Esophagus squamous epithelium (tissue), 5 donors: ENCODE measurements at regions not wholly inside any gene's neighbourhood (a gene's known extent, or its start where the extent isn't known, plus 50 kb on each side); places are given as distances from the start of the nearest gene placed in this dataset.

Source experiments
- DNase-seq: peaks from one replicate; lab custom pipeline; 2025; lab: John Stamatoyannopoulos, UW
- H3K27ac ChIP-seq, 4 donors: fragments of 200-600 bp; sonication (generic); one replicate each; pipeline ENCODE4 v1.5.1; 2016 to 2019; ENCODE audit warnings: mild to moderate bottlenecking in 1 of 4
- H3K27me3 ChIP-seq, 4 donors: fragments of 200-600 bp; sonication (generic); 1 replicate in 3 of 4; 2 replicates in 1 of 4; pipeline versions ENCODE4 v1.5.1 to v1.6.0; 2017 to 2021; ENCODE audit warnings: antibody characterized with exemption in 1 of 4
- H3K36me3 ChIP-seq, 3 donors: fragments of 200-600 bp; sonication (generic); one replicate each; pipeline ENCODE4 v1.5.1; 2016 to 2019
- H3K4me1 ChIP-seq, 3 donors: fragments of 200-600 bp; sonication (generic); one replicate each; pipeline ENCODE4 v1.5.1; 2017 to 2019
- H3K4me3 ChIP-seq, 4 donors: fragments of 200-600 bp; sonication (generic); 1 replicate in 3 of 4; 2 replicates in 1 of 4; pipeline ENCODE4 v1.5.1; 2016 to 2019; ENCODE audit warnings: mild to moderate bottlenecking in 2 of 4, moderate library complexity in 1 of 4
- H3K9me3 ChIP-seq, 3 donors: fragments of 200-600 bp; sonication (generic); one replicate each; pipeline ENCODE4 v1.5.1; 2016 to 2019
- CTCF ChIP-seq, 6 experiments: fragments of 450-650 bp in 4 of 6; fragments of 200-600 bp in 2 of 6; sonication (generic) in 2 of 6; IDR thresholded peaks; one replicate each; pipeline ENCODE4 v1.5.1; 2016 to 2019; ENCODE audit warnings: antibody characterized with exemption in 6 of 6, mild to moderate bottlenecking in 4 of 6, moderate library complexity in 4 of 6
- POLR2A ChIP-seq, 4 donors: fragments of 450-650 bp; IDR thresholded peaks; one replicate each; pipeline ENCODE4 v1.6.1; 2017; ENCODE audit warnings: antibody characterized with exemption in 4 of 4, mild to moderate bottlenecking in 4 of 4, moderate library complexity in 3 of 4
- WGBS, 2 donors: methylation state at CpG; one replicate each; pipeline ENCODE4 v1.1.5; 2018; 5-methylcytosine and 5-hydroxymethylcytosine counted together
- intact Hi-C: fragments of 100-400 bp; cut with DNase I; formaldehyde crosslinking; loops from one replicate; pipeline ENCODE4 v1.15.0; 2022
- donor health status: DM: yes; HTN: yes; CAD: no.

DNA sequence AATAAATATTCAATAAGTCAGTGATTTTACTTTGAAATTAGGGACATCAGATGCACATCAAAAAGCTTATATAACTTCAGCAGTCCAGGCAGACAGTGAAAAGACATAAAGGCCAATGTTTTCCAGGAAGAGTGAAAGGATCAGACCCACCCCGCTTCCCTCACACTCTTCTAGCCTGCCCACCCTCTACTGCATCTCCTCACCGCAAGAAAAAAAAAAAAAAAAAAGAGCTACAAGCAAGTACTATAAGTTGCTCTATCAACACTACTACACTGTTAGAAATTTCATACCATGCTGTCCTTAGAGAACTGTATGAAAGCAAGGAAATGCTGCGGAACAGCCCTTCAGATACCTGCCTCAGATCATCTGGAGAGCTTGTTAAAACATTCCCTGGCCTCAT is 240.8 kb downstream of the ZEB2 start:
- H3K4me1 ChIP-seq: no peaks in the 10 kb centered on the region
- no peak overlapping the region for H3K4me3 ChIP-seq
- WGBS, 2 donors: 84 to 88% methylated on average over 3 of the region's 3 CpGs
- no peaks in the 10 kb centered on the region for H3K9me3 ChIP-seq
- H3K36me3 ChIP-seq: no peaks in the 10 kb centered on the region
- TF ChIP-seq CTCF (IDR thresholded peaks at IDR 0.05) (no peak), POLR2A (IDR thresholded peaks at IDR 0.05) (no peak)
- no peak for DNase-seq
- intact Hi-C loops: no loop called here
- H3K27ac ChIP-seq: no peak overlapping the region
- H3K27me3 ChIP-seq: no peaks in the 10 kb centered on the region

DNA sequence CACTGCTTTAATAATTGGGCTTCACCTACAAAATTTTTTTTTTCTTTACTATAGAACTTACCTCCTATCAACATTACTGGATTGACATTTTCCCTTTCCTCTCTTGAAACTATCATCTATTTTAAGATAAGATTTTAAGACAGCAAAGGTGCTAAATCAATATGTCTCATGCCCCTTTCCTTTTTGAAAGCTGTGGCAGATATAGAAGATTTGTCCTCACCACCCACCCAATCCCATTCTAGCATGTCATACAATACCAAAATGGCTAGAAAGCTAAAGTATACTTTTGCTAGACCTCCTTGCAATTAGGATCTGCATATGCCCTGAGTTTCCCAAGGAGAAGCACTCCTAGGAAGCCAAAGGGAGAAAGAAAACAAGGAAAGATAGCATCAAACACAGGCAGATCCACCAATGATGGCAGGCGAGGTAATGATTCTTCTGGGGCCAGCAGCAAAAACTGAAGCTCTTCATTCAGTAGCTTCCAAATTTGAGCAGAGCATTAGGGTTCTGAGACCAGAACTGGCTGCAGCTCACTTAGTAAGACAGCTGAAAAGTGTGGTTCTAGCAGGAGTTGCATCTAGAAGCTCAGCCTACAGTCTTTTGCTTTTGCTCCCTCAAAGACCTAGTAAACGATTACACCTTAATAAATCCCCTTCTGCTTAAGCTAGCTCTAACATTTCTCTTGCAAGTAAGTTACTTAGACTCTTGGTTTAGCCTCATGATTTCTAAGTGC is 242.1 kb downstream of the ZEB2 start:
- no peak overlapping the region for H3K4me3 ChIP-seq
- WGBS, 2 donors: 86 to 89% methylated on average over 2 of the region's 2 CpGs
- no peaks in the 10 kb centered on the region for H3K4me1 ChIP-seq
- no peaks in the 10 kb centered on the region for H3K27me3 ChIP-seq
- DNase-seq: no peak
- H3K27ac ChIP-seq: no peak overlapping the region
- TF ChIP-seq CTCF (IDR thresholded peaks at IDR 0.05) (no peak), POLR2A (IDR thresholded peaks at IDR 0.05) (no peak)
- no peaks in the 10 kb centered on the region for H3K36me3 ChIP-seq
- no peaks in the 10 kb centered on the region for H3K9me3 ChIP-seq
- intact Hi-C loops: no loop called here

GRCh38 chr2:144275340-144275739 is 244.6 kb downstream of the ZEB2 start:
- no peak for TF ChIP-seq POLR2A (IDR thresholded peaks at IDR 0.05)
- TF ChIP-seq CTCF (IDR thresholded peaks at IDR 0.05): no peak
- no peaks in the 10 kb centered on the region for H3K4me1 ChIP-seq
- DNase-seq: no peak
- no peaks in the 10 kb centered on the region for H3K27me3 ChIP-seq
- no peak overlapping the region for H3K27ac ChIP-seq
- H3K4me3 ChIP-seq: no peak overlapping the region
- no peaks in the 10 kb centered on the region for H3K36me3 ChIP-seq
- H3K9me3 ChIP-seq: no peaks in the 10 kb centered on the region
- intact Hi-C loops: no loop called here

DNA sequence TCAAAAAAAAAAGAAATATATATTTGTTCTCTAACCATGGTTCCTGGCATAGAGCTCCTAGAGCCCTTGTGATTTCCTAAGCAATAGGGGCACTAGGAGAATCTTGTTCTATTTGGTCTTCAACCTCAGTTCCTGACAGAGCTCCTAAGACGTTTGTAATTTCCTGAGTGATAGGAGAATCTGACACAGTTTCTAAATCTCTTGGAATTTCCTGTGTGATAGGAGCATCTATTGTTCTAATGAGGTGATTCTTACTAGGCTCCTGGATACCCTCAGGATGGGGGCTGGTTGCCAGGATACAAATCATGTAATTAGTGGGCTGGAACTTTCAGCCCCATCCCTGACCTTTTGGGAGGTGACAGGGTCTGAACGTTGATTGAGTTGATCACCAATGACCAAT is 245.8 kb downstream of the ZEB2 start:
- Histone ChIP-seq H3K4me3 (no peak overlapping the region), H3K9me3 (no peaks in the 10 kb centered on the region), H3K36me3 (no peaks in the 10 kb centered on the region), H3K27ac (no peak overlapping the region), H3K27me3 (no peaks in the 10 kb centered on the region), H3K4me1 (no peaks in the 10 kb centered on the region)
- 57 to 62% methylated on average over 1 to 2 of the region's 2 CpGs for WGBS, 2 donors
- no peak for TF ChIP-seq POLR2A (IDR thresholded peaks at IDR 0.05)
- TF ChIP-seq CTCF (IDR thresholded peaks at IDR 0.05): no peak
- intact Hi-C loops: no loop called here
- no peak for DNase-seq

DNA sequence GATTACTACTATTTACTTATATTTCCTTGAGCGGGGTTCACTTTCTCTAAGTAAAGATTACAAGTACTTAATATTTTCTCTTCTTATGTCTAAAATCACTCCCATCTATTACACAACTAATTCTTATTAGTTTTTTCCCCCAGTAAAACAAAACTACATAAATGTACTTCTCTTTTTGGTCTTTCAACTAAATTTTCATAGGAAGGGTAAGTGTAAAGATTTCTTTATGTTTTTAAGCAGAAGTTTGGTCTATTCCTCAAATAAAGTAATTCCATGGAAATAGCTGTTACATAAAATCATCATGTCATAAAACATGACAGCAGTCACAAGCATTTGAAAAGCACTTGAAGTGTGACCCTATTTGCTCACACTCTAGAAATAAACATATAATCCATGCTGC is 249.0 kb downstream of the ZEB2 start:
- H3K4me3 ChIP-seq: no peak overlapping the region
- WGBS, 2 donors: 91 to 94% methylated on average over 1 of the region's 1 CpG
- H3K4me1 ChIP-seq: no peaks in the 10 kb centered on the region
- H3K36me3 ChIP-seq: no peaks in the 10 kb centered on the region
- DNase-seq: no peak
- H3K9me3 ChIP-seq: no peaks in the 10 kb centered on the region
- H3K27me3 ChIP-seq: no peaks in the 10 kb centered on the region
- H3K27ac ChIP-seq: no peak overlapping the region
- intact Hi-C loops: no loop called here
- TF ChIP-seq POLR2A (IDR thresholded peaks at IDR 0.05) (no peak), CTCF (IDR thresholded peaks at IDR 0.05) (no peak)
